Vagina (tissue), 2 donors: ENCODE measurements at regions not wholly inside any gene's neighbourhood (a gene's known extent, or its start where the extent isn't known, plus 50 kb on each side); places are given as distances from the start of the nearest gene placed in this dataset.

Experiments used
- DNase-seq, 2 donors: peaks; one replicate each; pipeline ENCODE4 v3.0.0-alpha.2; 2017; ENCODE audit errors: extremely low spot score in 2 of 2
- H3K27ac ChIP-seq: fragments of 200-600 bp; sonication (generic); one replicate; pipeline ENCODE4 v1.5.1; 2019
- H3K27me3 ChIP-seq: fragments of 200-600 bp; sonication (generic); one replicate; pipeline ENCODE4 v1.5.1; 2019
- H3K36me3 ChIP-seq, 2 donors: fragments of 200-600 bp; sonication (generic); one replicate each; pipeline ENCODE4 v1.5.1; 2017 to 2019
- H3K4me1 ChIP-seq: fragments of 200-600 bp; sonication (generic); one replicate; pipeline ENCODE4 v1.5.1; 2019
- H3K4me3 ChIP-seq, 2 donors: fragments of 200-600 bp; sonication (generic); 1 replicate in 1 of 2; 2 replicates in 1 of 2; pipeline ENCODE4 v1.5.1; 2016 to 2019
- H3K9me3 ChIP-seq: fragments of 200-600 bp; sonication (generic); one replicate; pipeline ENCODE4 v1.5.1; 2019
- CTCF ChIP-seq, 3 experiments: fragments of 450-650 bp in 2 of 3; fragments of 200-600 bp in 1 of 3; sonication (generic) in 1 of 3; IDR thresholded peaks; one replicate each; pipeline ENCODE4 v1.5.1; 2017 to 2019; ENCODE audit warnings: antibody characterized with exemption in 3 of 3, mild to moderate bottlenecking in 2 of 3, moderate library complexity in 2 of 3
- POLR2A ChIP-seq, 2 donors: fragments of 450-650 bp; IDR thresholded peaks; one replicate each; pipeline ENCODE4 v1.6.1; 2017; ENCODE audit warnings: antibody characterized with exemption in 2 of 2, mild to moderate bottlenecking in 2 of 2, moderate library complexity in 2 of 2
- POLR2AphosphoS5 ChIP-seq, 2 donors: sonication (generic); formaldehyde crosslinking; IDR thresholded peaks; one replicate each; pipeline ENCODE4 v1.9.0; 2017; ENCODE audit warnings: antibody characterized with exemption in 2 of 2, mild to moderate bottlenecking in 2 of 2, low read depth in 1 of 2; ENCODE audit not compliant: insufficient read depth in 1 of 2
- intact Hi-C: fragments of 100-400 bp; cut with DNase I; formaldehyde crosslinking; loops from one replicate; pipeline ENCODE4 v1.15.1; 2023

GRCh38 chr13:73631411-73631810, 502.8 kb downstream of the KLF12 start:
- Histone ChIP-seq H3K4me1 (no peaks in the 10 kb centered on the region), H3K27me3 (no peaks in the 10 kb centered on the region), H3K27ac (no peak overlapping the region), H3K9me3 (no peaks in the 10 kb centered on the region), H3K4me3 (no peak overlapping the region), H3K36me3 (no peaks in the 10 kb centered on the region)
- DNase-seq = no peak
- TF ChIP-seq POLR2AphosphoS5 (IDR thresholded peaks at IDR 0.05; ENCODE audit: insufficient read depth in 1 of 2, low read depth in 1 of 2) = no peak
- TF ChIP-seq CTCF (IDR thresholded peaks at IDR 0.05) = no peak
- TF ChIP-seq POLR2A (IDR thresholded peaks at IDR 0.05) = no peak
- intact Hi-C loops = no loop called here

- H3K36me3 ChIP-seq = no peaks in the 10 kb centered on the region
- H3K4me3 ChIP-seq = no peak overlapping the region
- intact Hi-C loops = no loop called here
- no peak for DNase-seq
- H3K27me3 ChIP-seq = no peaks in the 10 kb centered on the region
- H3K9me3 ChIP-seq = no peaks in the 10 kb centered on the region
- H3K27ac ChIP-seq = no peak overlapping the region
- no peaks in the 10 kb centered on the region for H3K4me1 ChIP-seq
- no peak for TF ChIP-seq CTCF (IDR thresholded peaks at IDR 0.05)
- TF ChIP-seq POLR2A (IDR thresholded peaks at IDR 0.05) = no peak
- TF ChIP-seq POLR2AphosphoS5 (IDR thresholded peaks at IDR 0.05; ENCODE audit: insufficient read depth in 1 of 2, low read depth in 1 of 2) = no peak
Observed at GRCh38 chr13:73625562-73626339, 508.5 kb downstream of the KLF12 start.

GRCh38 chr13:73623281-73623680, 510.9 kb downstream of the KLF12 start:
- no peak for DNase-seq
- Histone ChIP-seq H3K4me1 (no peaks in the 10 kb centered on the region), H3K9me3 (no peaks in the 10 kb centered on the region), H3K27ac (no peak overlapping the region), H3K36me3 (no peaks in the 10 kb centered on the region), H3K4me3 (no peak overlapping the region), H3K27me3 (no peaks in the 10 kb centered on the region)
- TF ChIP-seq CTCF (IDR thresholded peaks at IDR 0.05) = no peak
- no peak for TF ChIP-seq POLR2AphosphoS5 (IDR thresholded peaks at IDR 0.05; ENCODE audit: insufficient read depth in 1 of 2, low read depth in 1 of 2)
- TF ChIP-seq POLR2A (IDR thresholded peaks at IDR 0.05) = no peak
- intact Hi-C loops = no loop called here

GRCh38 chr13:73622381-73622780, 511.8 kb downstream of the KLF12 start:
- no peak for DNase-seq
- H3K27me3 ChIP-seq = no peaks in the 10 kb centered on the region
- TF ChIP-seq CTCF (IDR thresholded peaks at IDR 0.05) = no peak
- TF ChIP-seq POLR2AphosphoS5 (IDR thresholded peaks at IDR 0.05; ENCODE audit: insufficient read depth in 1 of 2, low read depth in 1 of 2) = no peak
- TF ChIP-seq POLR2A (IDR thresholded peaks at IDR 0.05) = no peak
- no peak overlapping the region for H3K4me3 ChIP-seq
- no peak overlapping the region for H3K27ac ChIP-seq
- no peaks in the 10 kb centered on the region for H3K4me1 ChIP-seq
- intact Hi-C loops = no loop called here
- no peaks in the 10 kb centered on the region for H3K9me3 ChIP-seq
- H3K36me3 ChIP-seq = no peaks in the 10 kb centered on the region

GRCh38 chr13:73618275-73618865, 515.8 kb downstream of the KLF12 start:
- no peak overlapping the region for H3K27ac ChIP-seq
- TF ChIP-seq POLR2AphosphoS5 (IDR thresholded peaks at IDR 0.05; ENCODE audit: insufficient read depth in 1 of 2, low read depth in 1 of 2) = no peak
- no peak for TF ChIP-seq CTCF (IDR thresholded peaks at IDR 0.05)
- no peak for TF ChIP-seq POLR2A (IDR thresholded peaks at IDR 0.05)
- H3K27me3 ChIP-seq = no peaks in the 10 kb centered on the region
- DNase-seq = no peak
- no peaks in the 10 kb centered on the region for H3K9me3 ChIP-seq
- H3K36me3 ChIP-seq = no peaks in the 10 kb centered on the region
- H3K4me1 ChIP-seq = no peaks in the 10 kb centered on the region
- intact Hi-C loops = no loop called here
- H3K4me3 ChIP-seq = no peak overlapping the region
